Astrocyte (in vitro differentiated cells and primary cell): ENCODE measurements at regions not wholly inside any gene's neighbourhood (a gene's known extent, or its start where the extent isn't known, plus 50 kb on each side); places are given as distances from the start of the nearest gene placed in this dataset.

Experiments used
- EZH2 ChIP-seq: IDR thresholded peaks from 2 replicates; pipeline ENCODE4 v1.6.1; 2012; ENCODE audit warnings: mild to moderate bottlenecking, low read length, inconsistent platforms; ENCODE audit not compliant: insufficient read depth
- TF ChIP-seq, protein P1 (sequence below): IDR thresholded peaks from 2 replicates; pipeline ENCODE4 v1.5.1; 2011; ENCODE audit warnings: low read depth, mild to moderate bottlenecking, inconsistent platforms, low read length, moderate library complexity; ENCODE audit not compliant: insufficient read depth

- TF ChIP-seq, protein P1, sequence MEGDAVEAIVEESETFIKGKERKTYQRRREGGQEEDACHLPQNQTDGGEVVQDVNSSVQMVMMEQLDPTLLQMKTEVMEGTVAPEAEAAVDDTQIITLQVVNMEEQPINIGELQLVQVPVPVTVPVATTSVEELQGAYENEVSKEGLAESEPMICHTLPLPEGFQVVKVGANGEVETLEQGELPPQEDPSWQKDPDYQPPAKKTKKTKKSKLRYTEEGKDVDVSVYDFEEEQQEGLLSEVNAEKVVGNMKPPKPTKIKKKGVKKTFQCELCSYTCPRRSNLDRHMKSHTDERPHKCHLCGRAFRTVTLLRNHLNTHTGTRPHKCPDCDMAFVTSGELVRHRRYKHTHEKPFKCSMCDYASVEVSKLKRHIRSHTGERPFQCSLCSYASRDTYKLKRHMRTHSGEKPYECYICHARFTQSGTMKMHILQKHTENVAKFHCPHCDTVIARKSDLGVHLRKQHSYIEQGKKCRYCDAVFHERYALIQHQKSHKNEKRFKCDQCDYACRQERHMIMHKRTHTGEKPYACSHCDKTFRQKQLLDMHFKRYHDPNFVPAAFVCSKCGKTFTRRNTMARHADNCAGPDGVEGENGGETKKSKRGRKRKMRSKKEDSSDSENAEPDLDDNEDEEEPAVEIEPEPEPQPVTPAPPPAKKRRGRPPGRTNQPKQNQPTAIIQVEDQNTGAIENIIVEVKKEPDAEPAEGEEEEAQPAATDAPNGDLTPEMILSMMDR: no peak
- no peak for TF ChIP-seq EZH2
These were observed 930.8 kb downstream of the SLITRK5 start for GRCh38 chr13:88601949-88602348.
